ENCODE measurements at regions not wholly inside any gene's neighbourhood (a gene's known extent, or its start where the extent isn't known, plus 50 kb on each side); places are given as distances from the start of the nearest gene placed in this dataset.
"Not testable (repeated sequence)": the region's sequence is repeated elsewhere in the genome, so short reads cannot be mapped to it uniquely, and the experiment has no call there.

- TF ChIP-seq, protein P1, sequence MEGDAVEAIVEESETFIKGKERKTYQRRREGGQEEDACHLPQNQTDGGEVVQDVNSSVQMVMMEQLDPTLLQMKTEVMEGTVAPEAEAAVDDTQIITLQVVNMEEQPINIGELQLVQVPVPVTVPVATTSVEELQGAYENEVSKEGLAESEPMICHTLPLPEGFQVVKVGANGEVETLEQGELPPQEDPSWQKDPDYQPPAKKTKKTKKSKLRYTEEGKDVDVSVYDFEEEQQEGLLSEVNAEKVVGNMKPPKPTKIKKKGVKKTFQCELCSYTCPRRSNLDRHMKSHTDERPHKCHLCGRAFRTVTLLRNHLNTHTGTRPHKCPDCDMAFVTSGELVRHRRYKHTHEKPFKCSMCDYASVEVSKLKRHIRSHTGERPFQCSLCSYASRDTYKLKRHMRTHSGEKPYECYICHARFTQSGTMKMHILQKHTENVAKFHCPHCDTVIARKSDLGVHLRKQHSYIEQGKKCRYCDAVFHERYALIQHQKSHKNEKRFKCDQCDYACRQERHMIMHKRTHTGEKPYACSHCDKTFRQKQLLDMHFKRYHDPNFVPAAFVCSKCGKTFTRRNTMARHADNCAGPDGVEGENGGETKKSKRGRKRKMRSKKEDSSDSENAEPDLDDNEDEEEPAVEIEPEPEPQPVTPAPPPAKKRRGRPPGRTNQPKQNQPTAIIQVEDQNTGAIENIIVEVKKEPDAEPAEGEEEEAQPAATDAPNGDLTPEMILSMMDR (conservative IDR thresholded peaks at IDR 0.05), result no peak
- no peak for TF ChIP-seq ZFX (IDR thresholded peaks at IDR 0.05)
- no peak overlapping the region for H3K27ac ChIP-seq
Measured at GRCh38 chr5:13107537-13107936, 837.0 kb downstream of the DNAH5 start.

DNA sequence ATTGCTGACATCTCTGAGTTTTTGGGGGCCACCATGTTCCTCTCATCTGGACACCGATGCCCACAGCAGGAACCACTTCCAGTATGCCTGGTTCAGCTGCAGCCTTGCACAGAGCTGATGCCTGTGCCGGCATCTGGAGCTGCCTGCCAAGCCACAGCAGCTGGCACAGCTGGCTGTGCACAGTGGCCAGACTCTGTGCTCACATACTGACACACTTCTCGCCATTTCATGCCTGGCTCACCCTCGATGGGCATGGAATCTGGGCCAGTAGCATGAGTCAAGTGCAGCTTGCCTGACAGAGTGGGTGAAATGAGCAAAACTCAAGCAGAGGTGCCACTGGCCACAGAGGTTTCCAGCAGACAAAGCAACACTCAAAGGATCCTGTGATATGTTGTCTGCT is 863.4 kb downstream of the DNAH5 start:
- TF ChIP-seq ZFX (IDR thresholded peaks at IDR 0.05), result no peak
- TF ChIP-seq, protein P1 (conservative IDR thresholded peaks at IDR 0.05), result no peak
- no peak overlapping the region for H3K27ac ChIP-seq

DNA sequence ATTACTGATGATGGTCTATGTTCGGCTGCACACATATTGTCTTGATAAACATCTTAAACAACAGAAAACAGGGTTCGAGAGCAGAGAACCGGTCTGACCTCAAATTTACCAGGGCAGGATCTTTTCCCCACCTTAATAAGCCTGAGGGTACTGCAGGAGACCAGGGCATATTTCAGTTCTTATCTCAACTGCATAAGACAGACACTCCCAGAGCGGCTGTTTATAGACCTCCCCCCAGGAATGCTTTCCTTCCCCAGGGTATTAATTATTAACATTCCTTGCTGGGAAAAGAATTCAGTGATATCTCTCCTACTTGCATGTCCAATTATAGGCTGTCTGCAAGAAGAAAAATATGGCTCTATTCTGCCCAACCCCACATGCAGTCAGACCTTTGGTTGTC is 871.6 kb downstream of the DNAH5 start:
- not testable (repeated sequence) for H3K27ac ChIP-seq

GRCh38 chr5:13063088-13063487 is 881.4 kb downstream of the DNAH5 start:
- no peak overlapping the region for H3K27ac ChIP-seq
- TF ChIP-seq, protein P1 (conservative IDR thresholded peaks at IDR 0.05), result no peak
- no peak for TF ChIP-seq ZFX (IDR thresholded peaks at IDR 0.05)

DNA sequence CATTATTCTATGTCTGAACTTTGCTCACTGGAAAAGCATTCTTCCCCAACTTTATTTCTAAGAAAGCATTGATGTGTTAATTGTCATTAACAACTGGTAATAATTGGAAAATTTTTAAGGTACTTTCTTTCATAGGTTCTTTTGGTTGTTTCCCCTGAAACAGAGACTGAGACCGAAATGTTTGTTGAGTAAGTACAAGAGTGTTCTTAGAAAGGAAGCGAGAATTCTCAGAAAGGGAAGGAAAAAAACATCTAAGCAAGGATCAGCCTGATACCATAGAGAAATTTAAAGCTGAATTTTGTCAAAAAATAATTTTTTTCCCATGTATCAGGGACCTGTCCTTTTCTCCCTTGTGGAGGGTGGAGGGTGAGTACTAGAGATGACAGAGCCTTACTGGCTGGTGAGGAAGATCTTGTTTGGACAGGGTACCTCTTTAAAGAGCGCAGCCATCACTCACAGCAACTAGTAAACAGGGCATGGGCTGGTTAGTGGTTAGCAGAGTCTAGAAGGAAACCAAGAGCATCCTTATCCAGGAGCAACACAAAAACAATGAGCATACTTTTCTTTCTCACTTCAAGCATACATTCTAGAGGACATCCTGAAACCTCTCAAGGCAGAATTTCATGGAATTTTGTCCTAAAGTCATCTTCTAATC is 898.5 kb downstream of the DNAH5 start:
- no peak overlapping the region for H3K27ac ChIP-seq
- TF ChIP-seq ZFX (IDR thresholded peaks at IDR 0.05), result no peak
- TF ChIP-seq, protein P1 (conservative IDR thresholded peaks at IDR 0.05), result no peak

DNA sequence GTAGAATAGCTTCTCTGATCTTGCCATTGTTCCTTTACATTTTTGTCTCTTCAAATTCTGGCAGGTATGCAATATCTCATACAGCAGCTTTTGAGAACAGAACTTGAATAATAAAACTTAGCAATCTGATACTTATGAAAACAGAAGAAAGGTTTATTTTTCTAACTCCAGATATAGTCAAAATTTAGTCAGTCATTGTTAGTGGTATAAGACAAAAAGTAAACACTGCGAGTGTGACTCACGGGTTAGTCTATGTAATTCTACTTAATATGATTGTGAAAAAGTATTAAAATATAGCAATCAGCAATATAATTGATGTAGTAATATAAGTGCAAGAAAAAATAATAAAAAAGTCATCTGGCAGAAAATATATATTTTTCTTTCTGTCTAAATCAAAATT is 910.4 kb downstream of the DNAH5 start:
- TF ChIP-seq, protein P1 (conservative IDR thresholded peaks at IDR 0.05), result no peak
- H3K27ac ChIP-seq, result no peak overlapping the region

- H3K27ac ChIP-seq, result no peak overlapping the region
- TF ChIP-seq, protein P1 (conservative IDR thresholded peaks at IDR 0.05), result no peak
- TF ChIP-seq ZFX (IDR thresholded peaks at IDR 0.05), result no peak
Measured at GRCh38 chr5:13029211-13029610, 915.3 kb downstream of the DNAH5 start.

- TF ChIP-seq ZFX (IDR thresholded peaks at IDR 0.05), result no peak
- TF ChIP-seq, protein P1 (conservative IDR thresholded peaks at IDR 0.05), result no peak
- H3K27ac ChIP-seq, result no peak overlapping the region
Measured at GRCh38 chr5:13027874-13028273, 916.6 kb downstream of the DNAH5 start.
